H1 (cell line): ENCODE measurements at regions not wholly inside any gene's neighbourhood (a gene's known extent, or its start where the extent isn't known, plus 50 kb on each side); places are given as distances from the start of the nearest gene placed in this dataset.

Experiments
- CTCF ChIA-PET: fragments of 300-600 bp; sonication (Branson Sonifier 250); formaldehyde crosslinking; loops from one replicate; lab custom pipeline; 2021; ENCODE audit not compliant: partially characterized antibody; lab: Charles Lee
- POLR2A ChIA-PET: fragments of 300-600 bp; sonication (Branson Sonifier 250); formaldehyde crosslinking; loops from one replicate; lab custom pipeline; 2021; ENCODE audit warnings: inconsistent platforms; ENCODE audit not compliant: partially characterized antibody; lab: Charles Lee
- DNase-seq, 2 experiments: peaks; one replicate each; pipeline versions ENCODE4 v3.0.0 to v3.0.0-alpha.2; 2010 to 2022; ENCODE audit warnings: low spot score in 2 of 2, low read depth in 1 of 2, mixed read lengths in 1 of 2
- FAIRE-seq: peaks from 2 replicates; lab custom pipeline; 2011; peaks lifted over from hg19 to GRCh38; lab: Jason Lieb, UNC
- H2AFZ ChIP-seq: 2 replicates; pipeline ENCODE4 v1.8.1; 2012; ENCODE audit warnings: low read length, inconsistent platforms
- H2AK5ac ChIP-seq: 2 replicates; pipeline ENCODE4 v1.6.1; 2013; ENCODE audit warnings: low read depth, low read length
- H2BK120ac ChIP-seq: replicated peaks from 2 replicates; pipeline ENCODE3; 2013; ENCODE audit warnings: low read depth, low read length, inconsistent platforms
- H2BK12ac ChIP-seq: 2 replicates; pipeline ENCODE4 v1.6.1; 2013; ENCODE audit warnings: low read depth, low read length
- H2BK15ac ChIP-seq: 2 replicates; pipeline ENCODE4 v1.6.1; 2013; ENCODE audit warnings: low read length
- H2BK20ac ChIP-seq: 2 replicates; pipeline ENCODE4 v1.6.1; 2013; ENCODE audit warnings: low read length
- H2BK5ac ChIP-seq: 2 replicates; pipeline ENCODE4 v1.6.1; 2013; ENCODE audit warnings: low read depth, low read length
- H3K14ac ChIP-seq: 2 replicates; pipeline ENCODE4 v1.6.1; 2013; ENCODE audit warnings: inconsistent platforms; ENCODE audit not compliant: insufficient read length
- H3K18ac ChIP-seq: 2 replicates; pipeline ENCODE4 v1.6.1; 2013; ENCODE audit warnings: low read length; ENCODE audit errors: extremely low read depth
- H3K23ac ChIP-seq: 2 replicates; pipeline ENCODE4 v1.6.1; 2013; ENCODE audit warnings: inconsistent platforms; ENCODE audit not compliant: insufficient read length
- H3K23me2 ChIP-seq: 2 replicates; pipeline ENCODE4 v1.6.1; 2013; ENCODE audit warnings: low read depth, low read length
- H3K27ac ChIP-seq: 2 replicates; pipeline ENCODE4 v1.6.1; 2011; ENCODE audit warnings: low read depth, low read length, inconsistent platforms
- H3K27me3 ChIP-seq, 4 experiments: replicated peaks in 1 of 4; 1 replicate in 1 of 4; 2 replicates in 3 of 4; pipeline versions ENCODE4 v1.6.1 to v1.8.1; 2011 to 2013; ENCODE audit warnings: low read length in 3 of 4, mild to moderate bottlenecking in 3 of 4, inconsistent platforms in 2 of 4, mixed read lengths in 2 of 4, moderate library complexity in 1 of 4; ENCODE audit not compliant: control insufficient read depth in 3 of 4, insufficient read depth in 3 of 4; ENCODE audit errors: extremely low read depth in 1 of 4
- H3K36me3 ChIP-seq, 4 experiments: 2 replicates each; pipeline versions ENCODE4 v1.6.1 to v1.8.1; 2011 to 2013; ENCODE audit warnings: mild to moderate bottlenecking in 4 of 4, low read length in 3 of 4, moderate library complexity in 2 of 4, control low read depth in 1 of 4, inconsistent platforms in 1 of 4; ENCODE audit not compliant: insufficient read depth in 4 of 4, control insufficient read depth in 2 of 4
- H3K4ac ChIP-seq: replicated peaks from 2 replicates; pipeline ENCODE3; 2013; ENCODE audit warnings: low read length, low read depth, mixed read lengths, inconsistent platforms; ENCODE audit not compliant: insufficient read length
- H3K4me1 ChIP-seq, 4 experiments: replicated peaks in 1 of 4; 1 replicate in 1 of 4; 2 replicates in 3 of 4; pipeline versions ENCODE4 v1.6.1 to v1.8.1; 2011 to 2013; ENCODE audit warnings: low read length in 3 of 4, inconsistent platforms in 2 of 4, mixed read lengths in 1 of 4; ENCODE audit not compliant: insufficient read depth in 4 of 4, control insufficient read depth in 3 of 4
- H3K4me2 ChIP-seq, 2 experiments: 2 replicates each; pipeline versions ENCODE4 v1.6.1 to v1.8.1; 2011 to 2013; ENCODE audit warnings: low read depth in 2 of 2, low read length in 2 of 2, control low read depth in 1 of 2, inconsistent platforms in 1 of 2, mild to moderate bottlenecking in 1 of 2; ENCODE audit not compliant: insufficient read depth in 1 of 2
- H3K4me3 ChIP-seq, 4 experiments: fragments of 200-600, 300-600 bp in 1 of 4; sonication (generic), shearing (Covaris generic), sonication (Bioruptor Twin) in 1 of 4; 2 replicates each; pipeline versions ENCODE4 v1.5.1 to v1.8.1; 2011 to 2016; ENCODE audit warnings: low read length in 4 of 4, low read depth in 3 of 4, control low read depth in 2 of 4, inconsistent platforms in 2 of 4, mild to moderate bottlenecking in 2 of 4, mixed read lengths in 1 of 4, moderate library complexity in 1 of 4; ENCODE audit not compliant: insufficient read depth in 2 of 4; ENCODE audit errors: extremely low read depth in 1 of 4
- H3K56ac ChIP-seq: replicated peaks from 2 replicates; pipeline ENCODE3; 2013; ENCODE audit warnings: low read depth, mild to moderate bottlenecking, mixed read lengths, low read length, inconsistent platforms; ENCODE audit not compliant: insufficient read length
- H3K79me1 ChIP-seq: 2 replicates; pipeline ENCODE4 v1.6.1; 2013; ENCODE audit warnings: low read depth, low read length, control low read depth
- H3K79me2 ChIP-seq, 2 experiments: 2 replicates each; pipeline versions ENCODE4 v1.6.1 to v1.8.1; 2012 to 2013; ENCODE audit warnings: low read length in 2 of 2, mild to moderate bottlenecking in 2 of 2, inconsistent platforms in 1 of 2; ENCODE audit not compliant: insufficient read depth in 2 of 2, control insufficient read depth in 1 of 2
- H3K9ac ChIP-seq, 4 experiments: replicated peaks in 1 of 4; 1 replicate in 1 of 4; 2 replicates in 3 of 4; pipeline versions ENCODE4 v1.6.1 to v1.8.1; 2011 to 2013; ENCODE audit warnings: low read depth in 3 of 4, low read length in 3 of 4, control low read depth in 2 of 4, mild to moderate bottlenecking in 2 of 4, moderate library complexity in 2 of 4, inconsistent platforms in 1 of 4; ENCODE audit errors: extremely low read depth in 1 of 4
- H3K9me3 ChIP-seq, 2 experiments: 2 replicates each; pipeline versions ENCODE4 v1.6.1 to v1.8.1; 2012 to 2013; ENCODE audit warnings: mild to moderate bottlenecking in 2 of 2, moderate library complexity in 2 of 2, control low read depth in 1 of 2, inconsistent platforms in 1 of 2, low read depth in 1 of 2, low read length in 1 of 2, mixed read lengths in 1 of 2; ENCODE audit not compliant: insufficient read depth in 2 of 2
- H4K20me1 ChIP-seq, 2 experiments: replicated peaks in 1 of 2; 2 replicates each; pipeline versions ENCODE3 to v1.8.1; 2011 to 2013; ENCODE audit warnings: inconsistent platforms in 2 of 2, low read length in 2 of 2, mild to moderate bottlenecking in 1 of 2; ENCODE audit not compliant: insufficient read depth in 2 of 2, control insufficient read depth in 1 of 2
- H4K5ac ChIP-seq: 2 replicates; pipeline ENCODE4 v1.6.1; 2013; ENCODE audit warnings: low read length, low read depth, mixed read lengths, inconsistent platforms; ENCODE audit not compliant: insufficient read length
- H4K8ac ChIP-seq: 2 replicates; pipeline ENCODE4 v1.8.0; 2013; ENCODE audit warnings: mild to moderate bottlenecking, moderate library complexity, low read length, inconsistent platforms; ENCODE audit not compliant: insufficient read depth; ENCODE audit errors: extremely low read depth
- H4K91ac ChIP-seq: replicated peaks from 2 replicates; pipeline ENCODE3; 2013; ENCODE audit warnings: low read length, mixed read lengths, inconsistent platforms; ENCODE audit not compliant: insufficient read length
- ATF2 ChIP-seq: IDR thresholded peaks from 2 replicates; pipeline ENCODE4 v1.6.1; 2012; ENCODE audit warnings: low read length, inconsistent platforms
- EZH2 ChIP-seq: fragments of 200-600 bp; sonication (generic); IDR thresholded peaks from 2 replicates; pipeline ENCODE4 v1.7.1; 2012; ENCODE audit warnings: low read depth, mild to moderate bottlenecking, moderate library complexity, low read length, inconsistent platforms; ENCODE audit not compliant: severe bottlenecking
- FOSL1 ChIP-seq: IDR thresholded peaks from 2 replicates; pipeline ENCODE4 v1.6.1; 2011; ENCODE audit warnings: mild to moderate bottlenecking, low read depth, low read length, moderate library complexity; ENCODE audit not compliant: insufficient read depth
- GABPA ChIP-seq: IDR thresholded peaks from 2 replicates; pipeline ENCODE4 v1.6.1; 2011; ENCODE audit warnings: mild to moderate bottlenecking, low read length, moderate library complexity, borderline replicate concordance; ENCODE audit not compliant: insufficient read depth
- GTF2F1 ChIP-seq: IDR thresholded peaks from 2 replicates; pipeline ENCODE4 v1.6.1; 2012; ENCODE audit warnings: low read depth, low read length, improper control_type of control experiment, borderline replicate concordance
- KDM4A ChIP-seq: IDR thresholded peaks from one replicate; pipeline ENCODE4 v1.7.1; 2012; ENCODE audit warnings: low read depth, mild to moderate bottlenecking, moderate library complexity, low read length, inconsistent platforms; ENCODE audit not compliant: severe bottlenecking
- RBBP5 ChIP-seq: IDR thresholded peaks from 2 replicates; pipeline ENCODE4 v1.7.1; 2012; ENCODE audit warnings: low read depth, mild to moderate bottlenecking, inconsistent platforms, low read length, moderate library complexity, borderline replicate concordance
- RXRA ChIP-seq: IDR thresholded peaks from 2 replicates; pipeline ENCODE4 v1.6.1; 2011; ENCODE audit warnings: low read depth, mild to moderate bottlenecking, low read length, moderate library complexity; ENCODE audit not compliant: insufficient read depth
- TCF12 ChIP-seq: IDR thresholded peaks from 2 replicates; pipeline ENCODE4 v1.6.1; 2011; ENCODE audit warnings: low read depth, mild to moderate bottlenecking, low read length
- TEAD4 ChIP-seq: IDR thresholded peaks from 2 replicates; pipeline ENCODE4 v1.6.1; 2012; ENCODE audit warnings: low read depth, low read length, inconsistent platforms, mixed read lengths
- WGBS, 2 experiments: shearing (Covaris generic) in 1 of 2; methylation state at CpG; one replicate each; pipeline versions ENCODE4 v1.1.6 to v1.1.7; 2013 to 2015; ENCODE audit warnings: low lambda C conversion rate in 2 of 2, mixed read lengths in 2 of 2, inconsistent platforms in 1 of 2, low coverage in 1 of 2, missing lambda C conversion rate in 1 of 2; ENCODE audit not compliant: insufficient replicate concordance in 2 of 2, insufficient coverage in 1 of 2, insufficient read length in 1 of 2; ENCODE audit errors: extremely low coverage in 1 of 2, missing lambda C conversion rate in 1 of 2; 5-methylcytosine and 5-hydroxymethylcytosine counted together

GRCh38 chr5:26757941-26758340 is 280.4 kb downstream of the CDH9 start:
- TF ChIP-seq TCF12: no peak
- TF ChIP-seq EZH2: no peak
- no peak for TF ChIP-seq GTF2F1
- TF ChIP-seq GABPA: no peak
- TF ChIP-seq TEAD4: no peak
- TF ChIP-seq ATF2: no peak
- no peak for TF ChIP-seq RXRA
- no peak for TF ChIP-seq KDM4A
- no peak for TF ChIP-seq FOSL1
- TF ChIP-seq RBBP5: no peak
- Histone ChIP-seq H2AK5ac (no peak overlapping the region), H3K4me2 (no peak overlapping the region), H3K56ac (no peak overlapping the region), H4K5ac (no peak overlapping the region), H3K27ac (no peak overlapping the region), H2AFZ (no peak overlapping the region), H3K9ac (no peak overlapping the region), H2BK15ac (no peak overlapping the region), H4K20me1 (no peaks in the 10 kb centered on the region), H2BK20ac (no peak overlapping the region), H3K4me3 (no peak overlapping the region), H2BK120ac (no peak overlapping the region), H3K23ac (no peak overlapping the region), H3K36me3 (no peaks in the 10 kb centered on the region), H3K4ac (no peak overlapping the region), H2BK5ac (no peak overlapping the region), H3K9me3 (no peaks in the 10 kb centered on the region), H3K79me1 (no peaks in the 10 kb centered on the region), H3K18ac (no peak overlapping the region), H3K14ac (no peak overlapping the region), H3K23me2 (no peaks in the 10 kb centered on the region), H3K27me3 (no peaks in the 10 kb centered on the region), H4K91ac (no peak overlapping the region), H2BK12ac (no peak overlapping the region), H4K8ac (no peak overlapping the region), H3K79me2 (no peaks in the 10 kb centered on the region), H3K4me1 (no peaks in the 10 kb centered on the region)
- DNase-seq: no peak
- WGBS, 2 experiments: 94% methylated on average over 2 of the region's 2 CpGs; no CpG with 5 or more reads in 1 of the 2 experiments
- FAIRE-seq: no peak
- POLR2A ChIA-PET: no interaction called here
- CTCF ChIA-PET: no interaction called here
